ENCODE measurements at regions not wholly inside any gene's neighbourhood (a gene's known extent, or its start where the extent isn't known, plus 50 kb on each side); places are given as distances from the start of the nearest gene placed in this dataset.
A peak's percentile ranks its signal among the peaks of the same experiment; 100 is the strongest.
"Not testable (repeated sequence)": the region's sequence is repeated elsewhere in the genome, so short reads cannot be mapped to it uniquely, and the experiment has no call there.

GRCh38 chr15:20191508-20192125 lies 350.0 kb downstream of the GOLGA6L6 start:
- not testable (repeated sequence) for DNase-seq (ENCODE audit: low spot score)

GRCh38 chr15:20188611-20189010 lies 353.0 kb downstream of the GOLGA6L6 start:
- not testable (repeated sequence) for DNase-seq (ENCODE audit: low spot score)

- not testable (repeated sequence) for DNase-seq (ENCODE audit: low spot score)
These were observed 353.9 kb downstream of the GOLGA6L6 start for GRCh38 chr15:20187370-20188355.

GRCh38 chr15:20184879-20185278 lies 356.7 kb downstream of the GOLGA6L6 start:
- not testable (repeated sequence) for DNase-seq (ENCODE audit: low spot score)

GRCh38 chr15:20168221-20168620 lies 373.4 kb downstream of the GOLGA6L6 start:
- DNase-seq (ENCODE audit: low spot score) = not testable (repeated sequence)

- not testable (repeated sequence) for DNase-seq (ENCODE audit: low spot score)
These were observed 388.1 kb downstream of the GOLGA6L6 start for GRCh38 chr15:20153528-20153927.

- DNase-seq (ENCODE audit: low spot score) = not testable (repeated sequence)
These were observed 392.9 kb downstream of the GOLGA6L6 start for GRCh38 chr15:20148679-20149078.

GRCh38 chr15:20148008-20148407 lies 393.6 kb downstream of the GOLGA6L6 start:
- not testable (repeated sequence) for DNase-seq (ENCODE audit: low spot score)

- not testable (repeated sequence) for DNase-seq (ENCODE audit: low spot score)
These were observed 397.1 kb downstream of the GOLGA6L6 start for GRCh38 chr15:20144333-20145036.

GRCh38 chr15:20142906-20143305 lies 398.7 kb downstream of the GOLGA6L6 start:
- not testable (repeated sequence) for DNase-seq (ENCODE audit: low spot score)

- not testable (repeated sequence) for DNase-seq (ENCODE audit: low spot score)
These were observed 399.2 kb downstream of the GOLGA6L6 start for GRCh38 chr15:20142410-20142809.

- not testable (repeated sequence) for DNase-seq (ENCODE audit: low spot score)
These were observed 416.9 kb downstream of the GOLGA6L6 start for GRCh38 chr15:20124668-20125067.

GRCh38 chr15:20106026-20106425 lies 435.6 kb downstream of the GOLGA6L6 start:
- peak; percentile 0 for DNase-seq (ENCODE audit: low spot score)

GRCh38 chr15:20105011-20105990 lies 436.3 kb downstream of the GOLGA6L6 start:
- not testable (repeated sequence) for DNase-seq (ENCODE audit: low spot score)

GRCh38 chr15:20104551-20104950 lies 437.0 kb downstream of the GOLGA6L6 start:
- DNase-seq (ENCODE audit: low spot score) = not testable (repeated sequence)

GRCh38 chr15:20102862-20103261 lies 438.7 kb downstream of the GOLGA6L6 start:
- not testable (repeated sequence) for DNase-seq (ENCODE audit: low spot score)

GRCh38 chr15:20102209-20102608 lies 439.4 kb downstream of the GOLGA6L6 start:
- DNase-seq (ENCODE audit: low spot score) = not testable (repeated sequence)

- DNase-seq (ENCODE audit: low spot score) = not testable (repeated sequence)
These were observed 440.3 kb downstream of the GOLGA6L6 start for GRCh38 chr15:20101281-20101680.

- not testable (repeated sequence) for DNase-seq (ENCODE audit: low spot score)
These were observed 440.9 kb downstream of the GOLGA6L6 start for GRCh38 chr15:20100604-20101270.

GRCh38 chr15:20095699-20096303 lies 445.8 kb downstream of the GOLGA6L6 start:
- not testable (repeated sequence) for DNase-seq (ENCODE audit: low spot score)

All from HuH-7 (cell line).